OCI-LY3 (cell line): ENCODE measurements at regions not wholly inside any gene's neighbourhood (a gene's known extent, or its start where the extent isn't known, plus 50 kb on each side); places are given as distances from the start of the nearest gene placed in this dataset.

ENCODE experiments used
- H2AFZ ChIP-seq: fragments of 200-600, 300-600 bp; shearing (Covaris generic); 2 replicates; pipeline ENCODE4 v1.6.0; 2014; ENCODE audit warnings: antibody characterized with exemption, low read depth, low read length
- H3K27ac ChIP-seq: fragments of 200-600, 300-600 bp; sonication (generic); 2 replicates; pipeline ENCODE4 v1.5.1; 2014; ENCODE audit warnings: mild to moderate bottlenecking, low read length, moderate library complexity, mixed read lengths
- H3K27me3 ChIP-seq: fragments of 200-600, 300-600 bp; sonication (generic); 2 replicates; pipeline ENCODE4 v1.6.1; 2014; ENCODE audit warnings: low read depth, low read length, mixed read lengths
- H3K36me3 ChIP-seq: fragments of 200-600, 300-600 bp; sonication (generic); replicated peaks from 2 replicates; pipeline ENCODE3; 2014; ENCODE audit warnings: low read depth, low read length, mixed read lengths
- H3K4me1 ChIP-seq: fragments of 300-600, 200-600 bp; sonication (generic); 2 replicates; pipeline ENCODE4 v1.6.1; 2014; ENCODE audit warnings: low read length, mixed read lengths
- H3K4me2 ChIP-seq: fragments of 200-600, 300-600 bp; sonication (generic); 2 replicates; pipeline ENCODE4 v1.6.1; 2014; ENCODE audit warnings: low read length, mixed read lengths
- H3K4me3 ChIP-seq: fragments of 300-600, 200-600 bp; sonication (generic); 2 replicates; pipeline ENCODE4 v1.5.1; 2014; ENCODE audit warnings: antibody characterized with exemption, mild to moderate bottlenecking, low read length, moderate library complexity
- H3K79me2 ChIP-seq: fragments of 300-600, 200-600 bp; shearing (Covaris generic); 2 replicates; pipeline ENCODE4 v1.6.1; 2014; ENCODE audit warnings: mild to moderate bottlenecking, low read length, mixed read lengths
- H3K9ac ChIP-seq: fragments of 300-600, 200-600 bp; shearing (Covaris generic); 2 replicates; pipeline ENCODE4 v1.6.0; 2014; ENCODE audit warnings: mild to moderate bottlenecking, low read length, moderate library complexity
- H3K9me3 ChIP-seq: fragments of 200-600, 300-600 bp; shearing (Covaris generic); 2 replicates; pipeline ENCODE4 v1.6.1; 2014; ENCODE audit warnings: low read length, mixed read lengths; ENCODE audit not compliant: insufficient read depth
- H4K20me1 ChIP-seq: fragments of 200-600, 300-600 bp; sonication (generic); 2 replicates; pipeline ENCODE4 v1.6.1; 2016; ENCODE audit warnings: low read length, mixed read lengths; ENCODE audit not compliant: insufficient read depth
- CTCF ChIP-seq: fragments of 200-600, 300-600 bp; sonication (generic); IDR thresholded peaks from 2 replicates; pipeline ENCODE4 v1.5.1; 2014; ENCODE audit warnings: antibody characterized with exemption, low read length, low read depth
- EZH2phosphoT487 ChIP-seq: fragments of 200-600 bp; shearing (Covaris generic); IDR thresholded peaks from 2 replicates; pipeline ENCODE4 v1.6.1; 2018; ENCODE audit warnings: antibody characterized with exemption, mixed run types, low read depth

- Histone ChIP-seq H4K20me1 (no peaks in the 10 kb centered on the region), H3K27me3 (no peaks in the 10 kb centered on the region), H3K4me3 (no peak overlapping the region), H2AFZ (no peak overlapping the region), H3K79me2 (no peaks in the 10 kb centered on the region), H3K4me2 (no peak overlapping the region), H3K36me3 (no peaks in the 10 kb centered on the region), H3K27ac (no peak overlapping the region), H3K4me1 (no peaks in the 10 kb centered on the region), H3K9ac (no peak overlapping the region), H3K9me3 (no peaks in the 10 kb centered on the region)
- TF ChIP-seq EZH2phosphoT487 (no peak), CTCF (no peak)
Measured at GRCh38 chr6:139752086-139752485, 377.6 kb upstream of the CITED2 start.

GRCh38 chr6:139751179-139751578, 376.7 kb upstream of the CITED2 start:
- Histone ChIP-seq H3K4me2 (no peak overlapping the region), H3K9ac (no peak overlapping the region), H2AFZ (no peak overlapping the region)

GRCh38 chr6:139748353-139749146, 374.1 kb upstream of the CITED2 start:
- H3K4me1 ChIP-seq, result no peaks in the 10 kb centered on the region
- H2AFZ ChIP-seq, result peak overlapping the region; percentile 39; the same call in 1 of the 2 replicates
- no peak for TF ChIP-seq CTCF
- TF ChIP-seq EZH2phosphoT487, result no peak
- H3K4me2 ChIP-seq, result no peak overlapping the region
- no peaks in the 10 kb centered on the region for H4K20me1 ChIP-seq
- H3K9ac ChIP-seq, result no peak overlapping the region
- H3K4me3 ChIP-seq, result no peak overlapping the region
- H3K27me3 ChIP-seq, result no peaks in the 10 kb centered on the region
- no peak overlapping the region for H3K27ac ChIP-seq
- no peaks in the 10 kb centered on the region for H3K79me2 ChIP-seq
- H3K36me3 ChIP-seq, result no peaks in the 10 kb centered on the region
- no peaks in the 10 kb centered on the region for H3K9me3 ChIP-seq

More at GRCh38 chr6:139751179-139751578, 376.7 kb upstream of the CITED2 start:
- Histone ChIP-seq H3K27me3 (no peaks in the 10 kb centered on the region), H3K9me3 (no peaks in the 10 kb centered on the region), H3K4me1 (no peaks in the 10 kb centered on the region), H3K27ac (no peak overlapping the region), H4K20me1 (no peaks in the 10 kb centered on the region), H3K4me3 (no peak overlapping the region), H3K36me3 (no peaks in the 10 kb centered on the region), H3K79me2 (no peaks in the 10 kb centered on the region)
- no peak for TF ChIP-seq CTCF
- no peak for TF ChIP-seq EZH2phosphoT487

GRCh38 chr6:139747154-139747553, 372.7 kb upstream of the CITED2 start:
- Histone ChIP-seq H2AFZ (0 out of 2 replicates have a peak overlapping the region, but pooled peaks have one; percentile 13), H3K4me2 (no peak overlapping the region), H3K27me3 (no peaks in the 10 kb centered on the region), H3K9ac (no peak overlapping the region), H3K9me3 (no peaks in the 10 kb centered on the region), H3K4me1 (no peaks in the 10 kb centered on the region), H3K27ac (no peak overlapping the region), H4K20me1 (no peaks in the 10 kb centered on the region), H3K36me3 (no peaks in the 10 kb centered on the region), H3K4me3 (no peak overlapping the region), H3K79me2 (no peaks in the 10 kb centered on the region)
- TF ChIP-seq EZH2phosphoT487 (no peak), CTCF (no peak)
